Stromal cell of bone marrow (primary cell): ENCODE measurements at regions not wholly inside any gene's neighbourhood (a gene's known extent, or its start where the extent isn't known, plus 50 kb on each side); places are given as distances from the start of the nearest gene placed in this dataset.

Experiments used
- DNase-seq: peaks from one replicate; pipeline ENCODE4 v3.0.0-alpha.2; 2012; ENCODE audit warnings: low read depth

DNA sequence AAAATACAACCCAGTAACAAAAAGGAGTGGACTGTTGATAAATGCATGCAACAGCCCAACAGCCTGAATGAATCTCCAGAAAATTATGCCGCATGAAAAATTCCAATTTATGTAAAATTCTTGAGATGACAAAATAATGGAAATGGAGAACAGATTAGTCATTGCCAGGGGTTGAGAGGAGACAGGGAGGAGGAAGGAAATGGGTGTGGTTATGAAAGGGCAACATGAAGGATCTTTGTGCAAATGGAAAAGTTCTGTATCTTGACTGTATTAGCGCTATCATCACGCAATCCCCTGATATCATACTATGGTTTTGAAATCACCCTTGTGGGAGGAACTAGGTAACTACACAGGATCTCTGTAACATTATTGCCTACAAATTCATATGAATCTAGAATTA is 1058.3 kb upstream of the RBFOX1 start:
- DNase-seq: no peak

DNA sequence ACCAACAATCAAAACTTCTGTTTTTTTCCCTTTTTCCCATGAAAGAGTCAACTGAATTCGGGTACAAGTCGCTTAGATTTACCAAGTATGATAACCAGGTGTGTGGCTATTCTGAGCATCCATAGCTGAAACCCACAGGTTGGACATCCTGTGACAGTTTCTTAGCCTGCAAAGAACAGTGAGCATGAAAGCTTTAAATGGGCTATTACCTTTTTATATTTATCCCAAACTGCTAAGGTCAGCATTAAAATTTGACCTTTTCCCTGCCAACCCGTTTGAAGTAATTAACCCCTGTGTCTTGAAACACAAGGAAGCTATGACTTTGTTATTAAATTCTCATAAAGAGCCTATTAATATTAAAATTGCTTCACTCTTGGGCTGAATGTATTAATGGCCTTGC is 1065.0 kb upstream of the RBFOX1 start:
- no peak for DNase-seq

GRCh38 chr16:6266703-6267102 is 1065.9 kb upstream of the RBFOX1 start:
- no peak for DNase-seq

DNA sequence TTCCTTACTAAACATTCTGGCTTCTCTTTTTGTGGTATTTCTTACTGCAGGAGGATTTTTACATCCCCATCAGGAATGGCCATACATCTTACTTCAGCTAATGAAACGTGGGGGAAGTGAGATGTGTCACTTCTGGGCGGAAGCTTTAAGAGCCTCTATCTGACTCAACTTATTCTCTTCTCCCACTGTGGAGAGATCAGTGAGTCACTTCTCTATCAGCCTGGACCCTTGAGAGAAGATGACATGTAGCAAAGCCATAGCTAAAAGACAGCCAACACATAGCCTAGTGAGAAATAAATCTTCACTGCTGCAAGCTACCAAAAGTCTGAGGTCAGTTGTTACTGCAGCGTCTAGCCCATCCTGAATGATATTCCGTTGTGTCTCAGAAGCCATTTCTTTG is 1066.7 kb upstream of the RBFOX1 start:
- no peak for DNase-seq

- no peak for DNase-seq
Measured at GRCh38 chr16:6258056-6258455, 1074.6 kb upstream of the RBFOX1 start.

DNA sequence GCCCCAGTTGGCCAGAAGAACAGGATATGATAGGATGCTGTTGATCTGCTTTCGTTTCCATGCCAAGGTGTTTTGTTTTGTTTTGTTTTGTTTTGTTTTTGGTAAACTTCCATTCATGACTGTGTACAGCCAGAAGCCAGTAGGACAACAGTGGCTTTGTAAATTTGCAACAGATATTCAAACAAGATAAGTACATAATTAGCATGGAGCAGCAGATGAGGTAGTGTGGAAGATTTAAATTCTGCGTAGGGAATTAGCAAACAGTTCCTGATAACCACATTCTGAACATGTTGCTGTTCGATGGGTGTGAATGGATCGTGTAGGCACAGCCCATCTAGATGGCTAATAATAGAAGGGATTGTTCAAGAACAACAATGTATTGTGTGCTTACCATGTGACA is 1080.1 kb upstream of the RBFOX1 start:
- DNase-seq: no peak

DNA sequence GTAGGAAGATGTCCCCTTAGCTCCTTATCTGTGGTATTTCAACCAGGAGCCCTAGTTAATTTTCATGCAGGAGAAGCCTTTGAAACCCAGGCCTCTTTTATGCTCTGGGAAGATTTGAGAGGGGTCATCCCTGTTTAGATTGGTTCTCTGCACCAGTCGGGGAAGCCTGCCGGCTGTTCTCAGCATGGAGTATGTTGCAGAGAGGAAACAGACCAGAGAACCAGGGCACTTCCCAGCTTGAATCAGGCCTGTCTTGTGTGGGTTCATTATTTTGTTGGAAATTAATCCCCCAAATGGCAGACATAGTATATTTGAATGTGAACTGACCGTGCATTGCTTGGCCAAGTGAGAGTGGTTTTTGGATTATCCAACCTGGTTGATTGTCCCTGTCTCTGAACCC is 1082.1 kb upstream of the RBFOX1 start:
- DNase-seq: no peak

GRCh38 chr16:6249863-6250262 is 1082.8 kb upstream of the RBFOX1 start:
- no peak for DNase-seq

DNA sequence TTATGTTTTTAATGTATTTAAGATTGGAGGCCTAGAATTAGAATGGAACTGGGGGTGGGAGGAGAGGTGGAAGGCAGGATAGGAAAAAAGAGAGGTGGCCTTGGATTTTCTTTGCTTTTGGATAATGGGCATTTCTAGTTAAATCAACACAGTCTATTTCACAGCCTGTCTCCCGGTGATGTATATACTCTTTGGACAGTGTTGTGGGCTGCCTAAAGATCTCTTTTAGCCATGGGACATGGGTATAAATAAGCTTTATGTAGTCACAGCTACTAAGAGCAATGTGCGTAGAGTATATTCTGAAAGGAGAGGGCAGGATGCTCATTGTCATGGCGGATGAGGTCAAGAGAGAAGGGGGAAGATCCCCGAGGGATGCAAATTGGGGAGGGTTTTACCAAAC is 1084.4 kb upstream of the RBFOX1 start:
- no peak for DNase-seq

- no peak for DNase-seq
Measured at GRCh38 chr16:6247775-6248174, 1084.9 kb upstream of the RBFOX1 start.

DNA sequence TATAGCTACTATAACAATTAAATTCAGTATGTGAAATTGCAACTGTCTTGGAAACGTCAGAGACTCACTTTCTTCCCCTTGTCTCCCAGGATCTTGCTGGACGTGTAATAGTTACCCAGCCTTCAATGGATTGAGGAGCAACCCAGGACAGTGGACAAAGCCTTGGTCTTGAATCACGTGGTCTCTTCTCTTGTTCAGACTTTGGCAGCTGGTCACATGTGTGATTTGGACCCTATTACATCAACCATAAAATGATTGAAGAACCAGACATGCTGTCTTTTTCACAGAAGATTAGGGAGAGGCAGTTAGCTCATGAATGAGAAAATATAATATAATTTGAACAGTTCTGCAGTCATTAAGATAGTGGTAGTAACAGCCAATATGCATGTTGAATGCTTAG is 1085.5 kb upstream of the RBFOX1 start:
- no peak for DNase-seq

DNA sequence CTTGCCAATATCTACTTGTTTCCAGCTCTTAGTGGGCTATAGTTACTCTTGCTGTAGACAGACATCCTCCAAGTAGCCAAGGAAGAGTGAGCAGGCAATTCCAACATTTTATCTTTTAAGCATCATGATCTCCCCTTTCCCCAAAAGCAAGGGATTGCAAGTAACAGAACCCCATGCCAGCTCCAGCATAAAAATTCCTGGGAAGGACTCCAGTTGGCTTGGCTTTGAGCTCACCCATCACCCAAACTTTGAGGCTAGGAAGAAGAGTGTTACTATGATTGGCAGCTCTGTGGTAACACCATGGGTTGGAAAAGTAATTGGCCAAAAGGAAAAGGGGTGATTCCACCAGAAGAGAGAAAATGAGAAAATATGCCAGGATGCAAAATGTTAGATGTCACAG is 1086.4 kb upstream of the RBFOX1 start:
- DNase-seq: no peak

GRCh38 chr16:6232056-6232455 is 1100.6 kb upstream of the RBFOX1 start:
- no peak for DNase-seq

GRCh38 chr16:6231398-6231797 is 1101.2 kb upstream of the RBFOX1 start:
- no peak for DNase-seq

DNA sequence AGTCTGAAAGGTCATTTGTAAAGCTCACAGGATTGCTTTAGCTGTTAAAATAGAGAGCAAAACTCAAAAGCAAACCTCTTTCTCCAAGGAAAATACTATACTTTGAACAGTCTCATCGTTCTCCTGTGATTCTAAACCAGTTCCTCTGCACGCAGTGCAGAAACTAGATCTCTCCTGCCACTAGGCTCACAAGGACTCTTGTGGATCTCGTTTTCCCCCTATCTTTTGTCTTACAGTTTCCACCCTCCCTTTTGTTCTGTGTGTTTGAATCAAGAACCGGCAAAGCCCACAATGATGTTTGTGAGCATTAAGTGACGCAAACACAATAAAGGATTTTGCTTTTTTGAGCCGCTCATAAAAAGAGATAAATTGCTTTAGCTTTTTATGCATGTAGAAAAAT is 1103.5 kb upstream of the RBFOX1 start:
- DNase-seq: no peak

DNA sequence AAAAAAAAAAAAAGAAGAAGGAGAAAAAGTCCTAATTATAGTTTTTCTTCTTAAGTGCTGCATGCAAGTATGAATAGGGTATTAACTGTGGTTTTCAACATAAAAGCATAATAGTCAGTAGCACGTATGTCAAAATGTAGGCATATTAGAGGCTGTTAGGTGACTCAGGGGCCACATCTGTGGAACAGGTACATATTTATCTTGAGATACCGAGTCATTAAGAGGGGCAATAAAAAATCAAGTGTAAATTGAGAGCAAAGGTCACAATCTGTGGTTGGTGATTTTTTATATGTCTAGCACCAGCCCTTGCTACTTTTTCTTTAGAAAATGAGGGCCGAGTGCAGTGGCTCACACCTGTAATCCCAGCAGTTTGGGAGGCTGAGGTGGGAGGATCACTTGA is 1113.8 kb upstream of the RBFOX1 start:
- DNase-seq: no peak

DNA sequence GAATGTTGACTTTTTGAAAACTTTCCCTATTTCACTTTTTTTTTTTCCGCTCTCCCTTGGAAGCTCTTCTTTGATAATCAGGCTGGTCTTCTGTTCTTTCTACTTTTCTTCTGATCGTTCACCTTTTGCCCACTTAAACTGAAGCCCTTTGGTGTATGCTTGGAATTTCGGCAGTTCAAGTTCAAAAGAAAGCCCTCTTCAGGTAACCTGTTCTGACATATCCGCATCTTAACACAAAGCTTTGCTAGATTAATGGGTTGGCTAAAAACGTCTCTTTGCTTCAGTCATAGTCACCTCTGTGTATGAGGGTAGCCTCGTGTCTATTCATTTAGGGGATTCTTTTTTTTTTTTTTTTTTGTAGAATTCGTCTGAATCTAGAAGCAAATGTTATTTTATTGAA is 1115.8 kb upstream of the RBFOX1 start:
- DNase-seq: no peak

- no peak for DNase-seq
Measured at GRCh38 chr16:6211644-6212043, 1114.0 kb upstream of the EEF2KMT start.

DNA sequence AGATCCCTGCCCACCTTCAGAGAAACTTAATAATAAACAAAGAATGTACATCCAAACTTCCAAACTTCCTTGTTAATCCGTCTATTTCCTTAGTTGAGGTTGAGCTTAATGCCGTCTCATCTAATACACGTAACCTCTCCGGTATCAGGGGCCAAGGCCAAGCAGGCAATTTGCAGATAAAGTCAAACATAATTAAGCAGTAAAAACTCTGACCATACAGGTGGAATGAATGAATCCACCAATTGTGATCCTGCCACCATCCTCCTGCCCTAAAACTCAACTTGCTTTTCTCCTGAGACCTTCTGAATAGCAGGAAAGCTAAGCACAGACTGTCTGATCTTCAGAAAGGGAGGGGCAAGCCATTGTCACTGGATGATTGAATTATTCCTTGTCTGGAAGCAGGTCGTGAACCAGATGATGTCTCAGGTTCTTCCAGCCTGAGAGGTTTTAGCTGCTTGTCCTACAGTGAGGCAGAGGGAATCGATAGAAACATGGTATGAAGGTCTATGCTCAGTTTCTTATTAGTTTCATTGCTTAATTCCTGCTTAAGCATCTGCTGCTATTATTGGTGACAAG is 1111.8 kb upstream of the EEF2KMT start:
- DNase-seq: no peak

DNA sequence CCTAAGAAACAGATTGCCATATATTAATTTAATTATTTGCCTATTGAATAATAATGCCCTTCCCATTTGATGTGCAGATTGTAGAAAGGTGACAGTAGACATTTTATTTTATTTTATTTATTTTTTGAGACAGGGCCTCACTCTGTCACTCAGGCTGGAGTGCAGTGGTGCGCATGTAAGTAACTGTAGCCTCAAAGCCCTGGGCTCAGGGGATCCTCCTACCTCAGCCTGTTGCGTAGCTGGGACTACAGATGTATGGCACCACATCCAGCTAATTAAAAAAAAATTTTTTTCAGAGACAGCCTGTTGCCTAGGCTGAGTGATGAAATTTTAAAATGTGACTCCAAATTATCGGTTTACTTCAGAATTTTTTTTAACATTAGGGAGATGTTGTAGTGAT is 1110.0 kb upstream of the EEF2KMT start:
- no peak for DNase-seq

- DNase-seq: no peak
Measured at GRCh38 chr16:6207124-6207523, 1109.5 kb upstream of the EEF2KMT start.

DNA sequence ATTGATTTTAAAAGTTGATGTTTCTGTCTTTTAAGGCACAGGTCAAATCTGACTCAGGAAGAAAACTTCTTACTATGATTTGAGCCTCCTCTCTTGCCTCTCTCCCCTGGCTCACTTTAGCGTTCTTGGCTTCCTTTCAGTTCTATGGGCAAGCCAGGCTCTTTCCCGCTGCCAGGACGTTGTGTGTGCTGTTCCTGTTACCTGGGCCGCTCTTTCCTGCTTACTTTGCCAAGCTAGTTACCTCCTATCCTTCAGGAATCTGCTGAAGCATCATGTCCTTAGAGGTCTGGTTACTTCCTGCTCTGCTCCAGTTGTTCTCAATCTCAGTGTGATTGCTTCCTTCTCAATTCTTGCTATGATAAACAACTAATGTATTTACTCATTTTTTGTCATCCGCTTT is 1108.5 kb upstream of the EEF2KMT start:
- no peak for DNase-seq

GRCh38 chr16:6204945-6205344 is 1107.3 kb upstream of the EEF2KMT start:
- DNase-seq: no peak

- no peak for DNase-seq
Measured at GRCh38 chr16:6200861-6201260, 1103.3 kb upstream of the EEF2KMT start.

- no peak for DNase-seq
Measured at GRCh38 chr16:6200271-6200670, 1102.7 kb upstream of the EEF2KMT start.
